Fibroblast of pulmonary artery (primary cell): ENCODE measurements at regions not wholly inside any gene's neighbourhood (a gene's known extent, or its start where the extent isn't known, plus 50 kb on each side); places are given as distances from the start of the nearest gene placed in this dataset.

Experiments used
- DNase-seq: peaks from one replicate; pipeline ENCODE4 v3.0.0-alpha.2; 2010; ENCODE audit warnings: low read depth
- H3K4me3 ChIP-seq: replicated peaks from 2 replicates; pipeline ENCODE4 v1.5.1; 2011; ENCODE audit warnings: low read depth, mild to moderate bottlenecking, control low read depth, low read length, moderate library complexity
- TF ChIP-seq, protein P1 (sequence below): IDR thresholded peaks from 2 replicates; pipeline ENCODE4 v1.5.1; 2011; ENCODE audit warnings: mild to moderate bottlenecking, control low read depth, low read length, inconsistent platforms; ENCODE audit errors: missing control alignments

DNA sequence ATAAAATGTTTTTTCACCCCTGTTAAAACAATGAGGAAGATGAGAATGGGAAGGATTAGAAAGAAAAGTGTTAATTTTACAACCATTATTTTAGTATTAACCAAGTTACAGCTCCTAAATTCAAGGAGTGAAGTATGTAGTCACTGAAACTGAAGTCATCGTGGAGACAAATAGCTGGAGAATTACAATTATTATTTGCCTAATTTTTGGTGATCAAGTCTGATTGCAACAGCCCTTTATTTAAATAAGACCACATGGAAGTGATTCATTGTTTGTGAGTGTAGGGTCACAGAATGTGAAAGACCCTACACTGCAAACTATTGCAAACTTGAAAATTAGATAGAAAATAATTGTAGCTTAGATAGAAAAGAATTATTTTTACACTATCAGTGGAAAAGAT lies 292.4 kb downstream of the CENPW start:
- TF ChIP-seq, protein P1, sequence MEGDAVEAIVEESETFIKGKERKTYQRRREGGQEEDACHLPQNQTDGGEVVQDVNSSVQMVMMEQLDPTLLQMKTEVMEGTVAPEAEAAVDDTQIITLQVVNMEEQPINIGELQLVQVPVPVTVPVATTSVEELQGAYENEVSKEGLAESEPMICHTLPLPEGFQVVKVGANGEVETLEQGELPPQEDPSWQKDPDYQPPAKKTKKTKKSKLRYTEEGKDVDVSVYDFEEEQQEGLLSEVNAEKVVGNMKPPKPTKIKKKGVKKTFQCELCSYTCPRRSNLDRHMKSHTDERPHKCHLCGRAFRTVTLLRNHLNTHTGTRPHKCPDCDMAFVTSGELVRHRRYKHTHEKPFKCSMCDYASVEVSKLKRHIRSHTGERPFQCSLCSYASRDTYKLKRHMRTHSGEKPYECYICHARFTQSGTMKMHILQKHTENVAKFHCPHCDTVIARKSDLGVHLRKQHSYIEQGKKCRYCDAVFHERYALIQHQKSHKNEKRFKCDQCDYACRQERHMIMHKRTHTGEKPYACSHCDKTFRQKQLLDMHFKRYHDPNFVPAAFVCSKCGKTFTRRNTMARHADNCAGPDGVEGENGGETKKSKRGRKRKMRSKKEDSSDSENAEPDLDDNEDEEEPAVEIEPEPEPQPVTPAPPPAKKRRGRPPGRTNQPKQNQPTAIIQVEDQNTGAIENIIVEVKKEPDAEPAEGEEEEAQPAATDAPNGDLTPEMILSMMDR: no peak
- DNase-seq: no peak
- no peak overlapping the region for H3K4me3 ChIP-seq

DNA sequence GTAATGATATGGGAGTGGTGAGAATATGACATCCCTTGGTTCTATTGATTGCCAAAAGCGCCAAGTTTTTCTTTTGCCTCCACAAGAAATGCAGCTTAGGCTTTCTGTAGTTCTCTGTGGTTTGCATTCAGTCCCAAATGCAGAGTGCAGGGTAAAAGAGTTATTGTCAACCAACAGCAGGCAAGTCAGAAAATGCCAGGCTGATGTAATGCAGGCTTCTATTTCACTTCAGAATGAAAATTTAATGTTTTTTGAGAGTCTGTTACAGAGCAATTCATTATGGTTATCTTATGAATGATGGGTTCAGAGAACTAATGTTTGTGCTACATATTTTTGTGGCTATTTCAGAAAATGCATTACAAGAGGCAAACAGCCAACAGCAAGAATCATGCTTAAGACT lies 293.5 kb downstream of the CENPW start:
- no peak overlapping the region for H3K4me3 ChIP-seq
- TF ChIP-seq, protein P1: no peak
- no peak for DNase-seq

DNA sequence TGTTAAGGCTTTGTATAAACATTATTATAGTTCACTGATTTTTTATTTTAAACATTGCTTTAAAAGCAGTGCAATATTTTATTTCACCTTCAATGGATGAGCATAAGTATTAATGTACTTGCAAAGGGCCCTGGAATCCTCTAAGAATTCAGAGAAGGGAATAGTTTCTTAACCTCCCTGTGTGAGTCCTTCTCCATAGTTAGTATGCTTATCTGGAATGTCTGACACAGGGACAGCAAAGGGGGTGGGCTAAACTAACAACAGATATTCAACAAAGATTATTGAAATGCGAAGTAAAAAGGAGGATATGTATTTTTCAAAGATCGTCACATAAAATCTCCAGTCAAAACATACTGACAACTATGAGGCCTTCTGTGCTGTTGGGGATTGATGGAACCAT lies 300.4 kb downstream of the CENPW start:
- TF ChIP-seq, protein P1: no peak
- DNase-seq: no peak
- no peak overlapping the region for H3K4me3 ChIP-seq

DNA sequence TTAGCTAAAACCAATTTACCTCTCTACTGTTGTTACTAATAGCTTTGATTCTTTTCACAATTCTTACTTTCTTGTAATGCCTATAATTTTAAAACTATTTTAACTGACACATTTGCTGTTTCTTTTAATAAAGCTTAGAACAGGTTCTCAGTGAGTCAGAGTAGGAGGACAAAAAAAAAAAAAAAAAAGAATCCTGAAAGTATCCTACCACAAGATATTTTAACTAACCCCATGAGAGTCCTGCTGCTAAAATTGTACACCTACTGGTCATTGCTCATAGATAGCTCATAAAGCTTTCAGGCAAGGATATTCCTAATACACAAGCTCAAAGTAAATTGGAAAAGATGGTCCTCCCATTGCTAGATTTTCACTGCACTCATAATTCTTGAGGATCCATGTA lies 301.0 kb downstream of the CENPW start:
- DNase-seq: no peak
- TF ChIP-seq, protein P1: no peak
- H3K4me3 ChIP-seq: no peak overlapping the region

DNA sequence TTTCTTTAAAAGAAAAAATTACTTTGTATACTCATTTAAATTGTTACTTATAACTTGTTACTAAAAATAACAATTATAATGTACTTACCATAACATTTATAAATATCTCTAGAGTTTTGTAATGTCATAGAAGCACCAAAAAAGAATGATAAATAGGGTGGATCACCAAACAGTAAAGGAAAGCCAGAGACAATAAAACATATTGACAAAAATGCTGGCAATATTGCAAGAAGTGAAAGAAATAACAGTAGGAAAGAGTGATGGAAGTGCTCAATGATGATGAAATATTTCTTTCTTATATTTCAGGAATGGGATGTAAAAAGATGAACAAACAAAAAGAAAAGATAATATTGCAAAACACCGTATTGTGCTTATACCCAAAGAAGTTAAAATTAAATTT lies 301.7 kb downstream of the CENPW start:
- DNase-seq: no peak
- H3K4me3 ChIP-seq: no peak overlapping the region
- TF ChIP-seq, protein P1: no peak

DNA sequence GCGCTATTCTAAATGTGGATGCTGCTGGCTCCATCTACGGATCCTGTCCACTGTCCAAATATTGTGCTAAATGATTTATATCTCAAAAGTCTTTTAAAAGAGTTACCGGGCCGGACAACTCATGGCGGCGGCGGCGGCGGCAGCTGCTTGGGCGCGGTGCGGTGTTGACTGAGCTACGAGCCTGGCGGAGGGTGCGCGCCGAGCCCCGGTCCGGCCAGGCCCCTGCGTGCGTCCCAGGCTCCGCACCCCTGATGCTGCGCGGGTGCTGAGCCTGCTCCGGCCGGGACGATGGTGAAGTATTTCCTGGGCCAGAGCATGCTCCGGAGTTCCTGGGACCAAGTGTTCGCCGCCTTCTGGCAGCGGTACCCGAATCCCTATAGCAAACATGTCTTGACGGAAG lies 303.4 kb downstream of the CENPW start:
- H3K4me3 ChIP-seq: no peak overlapping the region
- DNase-seq: no peak
- TF ChIP-seq, protein P1: no peak

DNA sequence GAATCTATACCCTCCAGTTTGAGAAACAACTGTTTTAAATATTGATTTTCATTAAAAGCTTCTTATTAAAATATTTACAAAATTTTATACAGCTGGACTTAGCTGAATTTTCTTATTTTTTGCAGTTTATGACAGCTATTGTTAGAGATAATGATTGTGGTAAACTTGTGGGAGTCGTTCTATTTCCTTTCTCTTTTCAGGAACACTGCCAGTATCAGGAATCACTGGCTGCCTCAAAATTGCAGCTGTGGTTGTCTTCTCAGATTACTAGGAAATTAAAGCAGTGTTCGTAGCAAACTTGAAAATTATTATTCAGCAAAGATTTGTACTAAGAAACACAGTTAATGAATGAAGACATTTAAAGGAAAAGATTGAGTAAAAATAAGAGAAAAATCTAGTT lies 311.0 kb downstream of the CENPW start:
- H3K4me3 ChIP-seq: no peak overlapping the region
- DNase-seq: peak; percentile 53
- TF ChIP-seq, protein P1: no peak
